GM23338 (cell line): ENCODE measurements at regions not wholly inside any gene's neighbourhood (a gene's known extent, or its start where the extent isn't known, plus 50 kb on each side); places are given as distances from the start of the nearest gene placed in this dataset.

Source experiments
- ATAC-seq: fragments of 200-7000 bp; cut with Tn5 transposase; 3 replicates; pipeline ENCODE4 v1.9.1; 2020
- DNase-seq: peaks from one replicate; pipeline ENCODE4 v3.0.0-alpha.2; 2015; ENCODE audit warnings: low spot score
- H2AFZ ChIP-seq: fragments of 200-600 bp; sonication (generic); 2 replicates; pipeline ENCODE4 v1.8.0; 2016; ENCODE audit warnings: antibody characterized with exemption, mild to moderate bottlenecking, moderate library complexity
- H3F3A ChIP-seq: fragments of 200-600 bp; sonication (generic); replicated peaks from 2 replicates; pipeline ENCODE4 v1.8.0; 2017; ENCODE audit warnings: antibody characterized with exemption, mixed run types, low read depth
- H3K27ac ChIP-seq: fragments of 200-600 bp; sonication (generic); 2 replicates; pipeline ENCODE4 v1.6.1; 2016; ENCODE audit warnings: low read depth
- H3K27me3 ChIP-seq: fragments of 200-600 bp; sonication (generic); 2 replicates; pipeline ENCODE4 v1.8.0; 2016; ENCODE audit warnings: mild to moderate bottlenecking, mixed run types, moderate library complexity; ENCODE audit not compliant: insufficient read depth
- H3K36me3 ChIP-seq: fragments of 200-600 bp; sonication (generic); 2 replicates; pipeline ENCODE4 v1.8.0; 2016; ENCODE audit warnings: mild to moderate bottlenecking; ENCODE audit not compliant: insufficient read depth
- H3K4me1 ChIP-seq: fragments of 200-600 bp; sonication (generic); 2 replicates; pipeline ENCODE4 v1.8.0; 2016; ENCODE audit warnings: mild to moderate bottlenecking, moderate library complexity; ENCODE audit not compliant: insufficient read depth
- H3K4me2 ChIP-seq: fragments of 200-600 bp; sonication (generic); 2 replicates; pipeline ENCODE4 v1.7.1; 2017; ENCODE audit warnings: mixed run types
- H3K4me3 ChIP-seq: fragments of 200-600 bp; sonication (generic); 2 replicates; pipeline ENCODE4 v1.6.1; 2016; ENCODE audit warnings: mixed run types
- H3K79me2 ChIP-seq: fragments of 200-600 bp; sonication (generic); replicated peaks from 2 replicates; pipeline ENCODE4 v1.8.0; 2017; ENCODE audit warnings: mild to moderate bottlenecking; ENCODE audit not compliant: insufficient read depth
- H3K9me2 ChIP-seq: fragments of 200-600 bp; sonication (generic); 2 replicates; pipeline ENCODE4 v1.8.0; 2017; ENCODE audit not compliant: insufficient read depth
- H4K20me1 ChIP-seq: fragments of 200-600 bp; sonication (generic); replicated peaks from 2 replicates; pipeline ENCODE4 v1.8.0; 2017; ENCODE audit warnings: mild to moderate bottlenecking; ENCODE audit not compliant: insufficient read depth
- H3K27ac Mint-ChIP-seq: 2 replicates; pipeline ENCODE4 v1.8.0; 2020; ENCODE audit warnings: inconsistent platforms, mild to moderate bottlenecking, moderate library complexity, mixed read lengths
- H3K27me3 Mint-ChIP-seq: 3 replicates; pipeline ENCODE4 v1.8.0; 2022; ENCODE audit warnings: low read depth, mild to moderate bottlenecking, moderate library complexity, mixed read lengths, inconsistent platforms; ENCODE audit not compliant: insufficient read depth, poor library complexity
- H3K36me3 Mint-ChIP-seq: 3 replicates; pipeline ENCODE4 v1.8.0; 2021; ENCODE audit warnings: low read depth, mild to moderate bottlenecking, inconsistent platforms, moderate library complexity, mixed read lengths
- H3K4me1 Mint-ChIP-seq: 3 replicates; pipeline ENCODE4 v1.8.0; 2020; ENCODE audit warnings: mild to moderate bottlenecking, inconsistent platforms, mixed read lengths
- H3K4me3 Mint-ChIP-seq: 3 replicates; pipeline ENCODE4 v1.8.0; 2021; ENCODE audit warnings: moderate library complexity, mild to moderate bottlenecking, inconsistent platforms, mixed read lengths
- H3K9me3 Mint-ChIP-seq: 3 replicates; pipeline ENCODE4 v1.8.0; 2020; ENCODE audit warnings: moderate library complexity, mild to moderate bottlenecking, inconsistent platforms, mixed read lengths
- CREB1 ChIP-seq: fragments of 250-450 bp; sonication (Bioruptor Pico); IDR thresholded peaks from 2 replicates; pipeline ENCODE4 v1.5.0; 2020; ENCODE audit warnings: low read depth, mild to moderate bottlenecking, moderate library complexity
- EZH2phosphoT487 ChIP-seq: fragments of 200-600 bp; sonication (generic); IDR thresholded peaks from one replicate; pipeline ENCODE4 v1.8.1; 2018; ENCODE audit warnings: antibody characterized with exemption; ENCODE audit not compliant: unreplicated experiment
- JUNB ChIP-seq: IDR thresholded peaks from one replicate; pipeline ENCODE4 v1.6.1; 2016; ENCODE audit warnings: antibody characterized with exemption; ENCODE audit not compliant: unreplicated experiment
- NANOG ChIP-seq: IDR thresholded peaks from 2 replicates; pipeline ENCODE4 v1.6.1; 2016; ENCODE audit warnings: antibody characterized with exemption, borderline replicate concordance
- POLR2AphosphoS5 ChIP-seq: IDR thresholded peaks from 2 replicates; pipeline ENCODE4 v1.6.1; 2016; ENCODE audit warnings: antibody characterized with exemption, low read depth
- ZNF114 ChIP-seq: fragments of 250-450 bp; sonication (Bioruptor Pico); IDR thresholded peaks from 2 replicates; pipeline ENCODE4 v1.5.0; 2020; ENCODE audit warnings: mild to moderate bottlenecking, moderate library complexity
- ZNF331 ChIP-seq: fragments of 250-450 bp; sonication (Bioruptor Pico); IDR thresholded peaks from 2 replicates; pipeline ENCODE4 v1.5.0; 2020; ENCODE audit warnings: low read depth, mild to moderate bottlenecking, moderate library complexity
- TF ChIP-seq, protein P1 (sequence below): IDR thresholded peaks from 2 replicates; pipeline ENCODE4 v1.6.1; 2016; ENCODE audit warnings: antibody characterized with exemption
- TF ChIP-seq, protein P2 (sequence below): fragments of 250-450 bp; sonication (Bioruptor Pico); IDR thresholded peaks from 2 replicates; pipeline ENCODE4 v1.5.0; 2020; ENCODE audit warnings: mild to moderate bottlenecking, moderate library complexity

DNA sequence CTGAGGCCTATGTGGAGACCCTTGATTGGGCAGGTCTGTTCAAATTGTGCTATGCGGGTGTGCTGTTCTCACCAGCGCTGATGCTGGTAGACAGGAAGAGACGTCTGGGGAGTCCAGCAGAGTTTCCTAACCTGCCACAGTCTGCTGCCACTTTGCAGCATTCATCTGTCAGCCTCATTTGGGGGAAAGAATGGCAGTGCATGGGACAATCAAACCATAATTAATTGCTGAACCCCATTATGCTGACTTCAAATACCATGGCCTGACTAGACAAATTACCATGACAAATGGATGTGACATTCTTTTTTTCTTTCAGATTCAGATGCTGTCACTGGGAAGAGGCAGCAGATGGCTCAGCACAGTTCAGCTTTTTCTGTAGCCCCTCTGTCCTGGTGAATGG, 171.4 kb upstream of the SYNDIG1 start:
- no peaks in the 10 kb centered on the region for H4K20me1 ChIP-seq
- TF ChIP-seq CREB1 (no peak), ZNF114 (no peak), NANOG (no peak), EZH2phosphoT487 (no peak), JUNB (no peak), ZNF331 (CRISPR knock-in tag) (no peak), POLR2AphosphoS5 (no peak)
- TF ChIP-seq, protein P1, sequence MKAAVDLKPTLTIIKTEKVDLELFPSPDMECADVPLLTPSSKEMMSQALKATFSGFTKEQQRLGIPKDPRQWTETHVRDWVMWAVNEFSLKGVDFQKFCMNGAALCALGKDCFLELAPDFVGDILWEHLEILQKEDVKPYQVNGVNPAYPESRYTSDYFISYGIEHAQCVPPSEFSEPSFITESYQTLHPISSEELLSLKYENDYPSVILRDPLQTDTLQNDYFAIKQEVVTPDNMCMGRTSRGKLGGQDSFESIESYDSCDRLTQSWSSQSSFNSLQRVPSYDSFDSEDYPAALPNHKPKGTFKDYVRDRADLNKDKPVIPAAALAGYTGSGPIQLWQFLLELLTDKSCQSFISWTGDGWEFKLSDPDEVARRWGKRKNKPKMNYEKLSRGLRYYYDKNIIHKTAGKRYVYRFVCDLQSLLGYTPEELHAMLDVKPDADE, result no peak
- TF ChIP-seq, protein P2, sequence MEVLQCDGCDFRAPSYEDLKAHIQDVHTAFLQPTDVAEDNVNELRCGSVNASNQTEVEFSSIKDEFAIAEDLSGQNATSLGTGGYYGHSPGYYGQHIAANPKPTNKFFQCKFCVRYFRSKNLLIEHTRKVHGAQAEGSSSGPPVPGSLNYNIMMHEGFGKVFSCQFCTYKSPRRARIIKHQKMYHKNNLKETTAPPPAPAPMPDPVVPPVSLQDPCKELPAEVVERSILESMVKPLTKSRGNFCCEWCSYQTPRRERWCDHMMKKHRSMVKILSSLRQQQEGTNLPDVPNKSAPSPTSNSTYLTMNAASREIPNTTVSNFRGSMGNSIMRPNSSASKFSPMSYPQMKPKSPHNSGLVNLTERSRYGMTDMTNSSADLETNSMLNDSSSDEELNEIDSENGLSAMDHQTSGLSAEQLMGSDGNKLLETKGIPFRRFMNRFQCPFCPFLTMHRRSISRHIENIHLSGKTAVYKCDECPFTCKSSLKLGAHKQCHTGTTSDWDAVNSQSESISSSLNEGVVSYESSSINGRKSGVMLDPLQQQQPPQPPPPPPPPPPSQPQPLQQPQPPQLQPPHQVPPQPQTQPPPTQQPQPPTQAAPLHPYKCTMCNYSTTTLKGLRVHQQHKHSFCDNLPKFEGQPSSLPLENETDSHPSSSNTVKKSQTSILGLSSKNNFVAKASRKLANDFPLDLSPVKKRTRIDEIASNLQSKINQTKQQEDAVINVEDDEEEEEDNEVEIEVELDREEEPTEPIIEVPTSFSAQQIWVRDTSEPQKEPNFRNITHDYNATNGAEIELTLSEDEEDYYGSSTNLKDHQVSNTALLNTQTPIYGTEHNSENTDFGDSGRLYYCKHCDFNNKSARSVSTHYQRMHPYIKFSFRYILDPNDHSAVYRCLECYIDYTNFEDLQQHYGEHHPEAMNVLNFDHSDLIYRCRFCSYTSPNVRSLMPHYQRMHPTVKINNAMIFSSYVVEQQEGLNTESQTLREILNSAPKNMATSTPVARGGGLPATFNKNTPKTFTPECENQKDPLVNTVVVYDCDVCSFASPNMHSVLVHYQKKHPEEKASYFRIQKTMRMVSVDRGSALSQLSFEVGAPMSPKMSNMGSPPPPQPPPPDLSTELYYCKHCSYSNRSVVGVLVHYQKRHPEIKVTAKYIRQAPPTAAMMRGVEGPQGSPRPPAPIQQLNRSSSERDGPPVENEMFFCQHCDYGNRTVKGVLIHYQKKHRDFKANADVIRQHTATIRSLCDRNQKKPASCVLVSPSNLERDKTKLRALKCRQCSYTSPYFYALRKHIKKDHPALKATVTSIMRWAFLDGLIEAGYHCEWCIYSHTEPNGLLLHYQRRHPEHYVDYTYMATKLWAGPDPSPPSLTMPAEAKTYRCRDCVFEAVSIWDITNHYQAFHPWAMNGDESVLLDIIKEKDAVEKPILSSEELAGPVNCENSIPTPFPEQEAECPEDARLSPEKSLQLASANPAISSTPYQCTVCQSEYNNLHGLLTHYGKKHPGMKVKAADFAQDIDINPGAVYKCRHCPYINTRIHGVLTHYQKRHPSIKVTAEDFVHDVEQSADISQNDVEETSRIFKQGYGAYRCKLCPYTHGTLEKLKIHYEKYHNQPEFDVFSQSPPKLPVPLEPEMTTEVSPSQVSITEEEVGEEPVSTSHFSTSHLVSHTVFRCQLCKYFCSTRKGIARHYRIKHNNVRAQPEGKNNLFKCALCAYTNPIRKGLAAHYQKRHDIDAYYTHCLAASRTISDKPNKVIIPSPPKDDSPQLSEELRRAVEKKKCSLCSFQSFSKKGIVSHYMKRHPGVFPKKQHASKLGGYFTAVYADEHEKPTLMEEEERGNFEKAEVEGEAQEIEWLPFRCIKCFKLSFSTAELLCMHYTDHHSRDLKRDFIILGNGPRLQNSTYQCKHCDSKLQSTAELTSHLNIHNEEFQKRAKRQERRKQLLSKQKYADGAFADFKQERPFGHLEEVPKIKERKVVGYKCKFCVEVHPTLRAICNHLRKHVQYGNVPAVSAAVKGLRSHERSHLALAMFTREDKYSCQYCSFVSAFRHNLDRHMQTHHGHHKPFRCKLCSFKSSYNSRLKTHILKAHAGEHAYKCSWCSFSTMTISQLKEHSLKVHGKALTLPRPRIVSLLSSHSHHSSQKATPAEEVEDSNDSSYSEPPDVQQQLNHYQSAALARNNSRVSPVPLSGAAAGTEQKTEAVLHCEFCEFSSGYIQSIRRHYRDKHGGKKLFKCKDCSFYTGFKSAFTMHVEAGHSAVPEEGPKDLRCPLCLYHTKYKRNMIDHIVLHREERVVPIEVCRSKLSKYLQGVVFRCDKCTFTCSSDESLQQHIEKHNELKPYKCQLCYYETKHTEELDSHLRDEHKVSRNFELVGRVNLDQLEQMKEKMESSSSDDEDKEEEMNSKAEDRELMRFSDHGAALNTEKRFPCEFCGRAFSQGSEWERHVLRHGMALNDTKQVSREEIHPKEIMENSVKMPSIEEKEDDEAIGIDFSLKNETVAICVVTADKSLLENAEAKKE, result no peak
- H3K9me2 ChIP-seq, result peaks cover 4% of the 10 kb centered on the region; the same call in 1 of the 2 replicates
- H3K4me1 Mint-ChIP-seq, result peaks cover 16% of the 10 kb centered on the region
- H3K27me3 Mint-ChIP-seq, result no peaks in the 10 kb centered on the region
- H3K4me2 ChIP-seq, result peak overlapping the region; percentile 19; the same call in 1 of the 2 replicates
- no peaks in the 10 kb centered on the region; the same call in 2 of the 3 replicates for H3K9me3 Mint-ChIP-seq
- H2AFZ ChIP-seq, result no peak overlapping the region
- H3K36me3 Mint-ChIP-seq, result no peaks in the 10 kb centered on the region
- no peaks in the 10 kb centered on the region for H3F3A ChIP-seq
- no peak overlapping the region for H3K27ac ChIP-seq
- no peaks in the 10 kb centered on the region for H3K36me3 ChIP-seq
- no peak overlapping the region for H3K27ac Mint-ChIP-seq
- DNase-seq (peak; percentile 31), ATAC-seq (peak; percentile 53)
- H3K79me2 ChIP-seq, result no peaks in the 10 kb centered on the region
- 0 out of 2 replicates have a peak, but pooled peaks cover 16% of the 10 kb centered on the region for H3K4me1 ChIP-seq
- no peak overlapping the region for H3K4me3 ChIP-seq
- H3K27me3 ChIP-seq, result no peaks in the 10 kb centered on the region
- no peak overlapping the region for H3K4me3 Mint-ChIP-seq
